GM12878 (cell line): ENCODE measurements at regions not wholly inside any gene's neighbourhood (a gene's known extent, or its start where the extent isn't known, plus 50 kb on each side); places are given as distances from the start of the nearest gene placed in this dataset.

Experiments
- ATAC-seq: fragments of 200-7000 bp; cut with Tn5 transposase; 3 replicates; pipeline ENCODE4 v1.9.1; 2020; ENCODE audit warnings: mild to moderate bottlenecking, moderate library complexity
- BruUV-seq: library from RNA; stranded (reverse); fragments of 400-500 nt; replicated peaks from 2 replicates; lab custom pipeline; 2021; lab: Mats Ljungman, UMichigan
- CTCF ChIA-PET: fragments of 300-600 bp; sonication (Branson Sonifier 250); formaldehyde crosslinking; extraction: SDS; loops from one replicate; lab custom pipeline; 2021; ENCODE audit warnings: inconsistent platforms; lab: Yijun Ruan, JAX
- POLR2A ChIA-PET: fragments of 350-600 bp; formaldehyde crosslinking; extraction: SDS; loops from one replicate; lab custom pipeline; 2021; ENCODE audit warnings: inconsistent platforms; lab: Charles Lee
- RAD21 ChIA-PET: fragments of 300-600 bp; sonication (Branson Sonifier 250); formaldehyde crosslinking; loops from one replicate; lab custom pipeline; 2023; ENCODE audit warnings: antibody characterized with exemption; ENCODE audit not compliant: unreplicated experiment; lab: Charles Lee
- SMC1A ChIA-PET: fragments of 300-600 bp; sonication (Branson Sonifier 250); formaldehyde crosslinking; loops from one replicate; lab custom pipeline; 2023; ENCODE audit not compliant: unreplicated experiment, uncharacterized antibody; lab: Charles Lee
- DNase-seq: peaks from one replicate; pipeline ENCODE4 v3.0.0-alpha.2; 2011; ENCODE audit warnings: low read depth, low spot score
- FAIRE-seq: peaks from 3 replicates; lab custom pipeline; 2011; peaks lifted over from hg19 to GRCh38; lab: Jason Lieb, UNC
- H2AFZ ChIP-seq: 2 replicates; pipeline ENCODE4 v1.6.0; 2011; ENCODE audit warnings: low read depth, low read length, control low read depth; ENCODE audit not compliant: control insufficient read depth
- H3K27ac ChIP-seq: 2 replicates; pipeline ENCODE4 v1.5.1; 2011; ENCODE audit warnings: control low read depth; ENCODE audit not compliant: control insufficient read depth, insufficient read depth
- H3K27me3 ChIP-seq, 2 experiments: replicated peaks in 1 of 2; 2 replicates each; pipeline versions ENCODE4 v1.6.0 to v1.6.1; 2011; ENCODE audit warnings: low read length in 1 of 2; ENCODE audit not compliant: control insufficient read depth in 2 of 2, insufficient read depth in 2 of 2
- H3K36me3 ChIP-seq, 2 experiments: 2 replicates each; pipeline ENCODE4 v1.5.1; 2011; ENCODE audit warnings: low read length in 1 of 2; ENCODE audit not compliant: control insufficient read depth in 2 of 2, insufficient read depth in 2 of 2
- H3K4me1 ChIP-seq: 2 replicates; pipeline ENCODE4 v1.6.1; 2011; ENCODE audit warnings: mild to moderate bottlenecking, low read length, moderate library complexity, mixed read lengths; ENCODE audit not compliant: control insufficient read depth, insufficient read depth
- H3K4me2 ChIP-seq: 2 replicates; pipeline ENCODE4 v1.6.0; 2011; ENCODE audit warnings: control low read depth; ENCODE audit not compliant: control insufficient read depth, insufficient read depth
- H3K4me3 ChIP-seq: fragments of 200-600 bp; sonication (generic); 2 replicates; pipeline ENCODE4 v1.5.1; 2016
- H3K79me2 ChIP-seq: 2 replicates; pipeline ENCODE4 v1.6.0; 2011; ENCODE audit warnings: low read length; ENCODE audit not compliant: control insufficient read depth, insufficient read depth
- H3K9ac ChIP-seq: 2 replicates; pipeline ENCODE4 v1.8.0; 2011; ENCODE audit warnings: low read length, control low read depth, mixed read lengths; ENCODE audit not compliant: control insufficient read depth, insufficient read depth
- H3K9me3 ChIP-seq: replicated peaks from 3 replicates; pipeline ENCODE4 v1.5.1; 2011; ENCODE audit warnings: mild to moderate bottlenecking, low read length; ENCODE audit not compliant: control insufficient read depth, insufficient read depth
- H4K20me1 ChIP-seq: 2 replicates; pipeline ENCODE4 v1.6.0; 2011; ENCODE audit not compliant: control insufficient read depth, insufficient read depth
- ASH2L ChIP-seq: fragments of 300-600, 200-600 bp; sonication (generic); IDR thresholded peaks from 2 replicates; pipeline ENCODE4 v1.6.1; 2017; ENCODE audit warnings: low read depth, mild to moderate bottlenecking, borderline replicate concordance
- BACH1 ChIP-seq: fragments of 450-650 bp; IDR thresholded peaks from 2 replicates; pipeline ENCODE4 v1.6.1; 2017; ENCODE audit warnings: mild to moderate bottlenecking, borderline replicate concordance
- HCFC1 ChIP-seq: fragments of 150-350 bp; IDR thresholded peaks from 2 replicates; pipeline ENCODE4 v1.6.1; 2014; ENCODE audit warnings: low read length
- POLR2A ChIP-seq: IDR thresholded peaks from 2 replicates; pipeline ENCODE4 v1.6.1; 2011; ENCODE audit warnings: low read depth, mild to moderate bottlenecking, low read length
- POLR2AphosphoS5 ChIP-seq: IDR thresholded peaks from 2 replicates; pipeline ENCODE4 v1.6.1; 2011; ENCODE audit warnings: mild to moderate bottlenecking, low read length, inconsistent platforms
- SMARCA5 ChIP-seq: fragments of 450-650 bp; IDR thresholded peaks from 2 replicates; pipeline ENCODE4 v1.6.1; 2017; ENCODE audit warnings: mild to moderate bottlenecking
- WGBS: methylation state at CpG from one replicate; pipeline ENCODE4 v1.1.6; 2016; ENCODE audit warnings: low lambda C conversion rate; ENCODE audit not compliant: insufficient replicate concordance, insufficient coverage; ENCODE audit errors: missing lambda C conversion rate; 5-methylcytosine and 5-hydroxymethylcytosine counted together
- in situ Hi-C: fragments of 300-500 bp; cut with MboI; formaldehyde crosslinking; loops from 9 replicates; pipeline ENCODE4 v1.14.3; 2018; ENCODE audit warnings: mixed read lengths
- intact Hi-C: fragments of 100-400 bp; cut with micrococcal nuclease; formaldehyde crosslinking; loops from one replicate; pipeline ENCODE4 v1.14.2; 2022; ENCODE audit not compliant: unreplicated experiment
- TF ChIP-seq, protein P1 (sequence below): fragments of 450-650 bp; conservative IDR thresholded peaks from 2 replicates; pipeline ENCODE4 v1.6.1; 2017; ENCODE audit warnings: mild to moderate bottlenecking, moderate library complexity
- TF ChIP-seq, protein P2 (sequence below): IDR thresholded peaks from 2 replicates; pipeline ENCODE4 v1.6.1; 2012; ENCODE audit warnings: low read depth, low read length, improper control_type of control experiment
- TF ChIP-seq, protein P3 (sequence below): fragments of 450-650 bp; IDR thresholded peaks from 2 replicates; pipeline ENCODE4 v1.6.1; 2017; ENCODE audit warnings: borderline replicate concordance

DNA sequence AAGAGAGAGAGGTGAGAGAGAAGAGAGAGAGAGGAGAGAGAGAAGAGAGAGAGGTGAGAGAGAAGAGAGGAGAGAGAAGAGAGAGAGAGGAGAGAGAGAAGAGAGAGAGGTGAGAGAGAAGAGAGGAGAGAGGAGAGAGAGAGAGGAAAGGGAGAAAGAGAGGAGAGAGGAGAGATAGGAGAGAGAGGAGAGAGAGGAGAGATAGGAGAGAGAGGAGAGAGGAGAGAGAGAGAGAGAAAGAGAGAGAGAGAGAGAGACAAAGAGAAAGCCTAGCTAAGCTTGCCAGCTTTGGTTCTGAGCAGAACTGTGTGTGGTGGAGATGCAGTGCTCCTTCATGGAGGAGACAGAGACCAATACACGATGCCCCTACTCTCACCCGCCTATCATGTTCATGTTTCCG is 99.1 kb upstream of the KCNA3 start:
- H3K27ac ChIP-seq, result no peak overlapping the region
- DNase-seq (no peak), ATAC-seq (no peak), FAIRE-seq (no peak)
- no peak overlapping the region for H3K4me2 ChIP-seq
- no peaks in the 10 kb centered on the region for H3K27me3 ChIP-seq
- no TSS peak for BruUV-seq
- WGBS, result 46% methylated on average over 3 of the region's 3 CpGs
- no peaks in the 10 kb centered on the region; the same call in 2 of the 3 replicates for H3K9me3 ChIP-seq
- in situ Hi-C loops (no loop called here), intact Hi-C loops (no loop called here)
- no peak overlapping the region for H3K4me3 ChIP-seq
- no peak overlapping the region for H3K9ac ChIP-seq
- POLR2A ChIA-PET, result no interaction called here
- no peak for TF ChIP-seq POLR2AphosphoS5
- TF ChIP-seq, protein P1, sequence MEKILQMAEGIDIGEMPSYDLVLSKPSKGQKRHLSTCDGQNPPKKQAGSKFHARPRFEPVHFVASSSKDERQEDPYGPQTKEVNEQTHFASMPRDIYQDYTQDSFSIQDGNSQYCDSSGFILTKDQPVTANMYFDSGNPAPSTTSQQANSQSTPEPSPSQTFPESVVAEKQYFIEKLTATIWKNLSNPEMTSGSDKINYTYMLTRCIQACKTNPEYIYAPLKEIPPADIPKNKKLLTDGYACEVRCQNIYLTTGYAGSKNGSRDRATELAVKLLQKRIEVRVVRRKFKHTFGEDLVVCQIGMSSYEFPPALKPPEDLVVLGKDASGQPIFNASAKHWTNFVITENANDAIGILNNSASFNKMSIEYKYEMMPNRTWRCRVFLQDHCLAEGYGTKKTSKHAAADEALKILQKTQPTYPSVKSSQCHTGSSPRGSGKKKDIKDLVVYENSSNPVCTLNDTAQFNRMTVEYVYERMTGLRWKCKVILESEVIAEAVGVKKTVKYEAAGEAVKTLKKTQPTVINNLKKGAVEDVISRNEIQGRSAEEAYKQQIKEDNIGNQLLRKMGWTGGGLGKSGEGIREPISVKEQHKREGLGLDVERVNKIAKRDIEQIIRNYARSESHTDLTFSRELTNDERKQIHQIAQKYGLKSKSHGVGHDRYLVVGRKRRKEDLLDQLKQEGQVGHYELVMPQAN, result no peak
- TF ChIP-seq ASH2L, result no peak
- TF ChIP-seq, protein P2, sequence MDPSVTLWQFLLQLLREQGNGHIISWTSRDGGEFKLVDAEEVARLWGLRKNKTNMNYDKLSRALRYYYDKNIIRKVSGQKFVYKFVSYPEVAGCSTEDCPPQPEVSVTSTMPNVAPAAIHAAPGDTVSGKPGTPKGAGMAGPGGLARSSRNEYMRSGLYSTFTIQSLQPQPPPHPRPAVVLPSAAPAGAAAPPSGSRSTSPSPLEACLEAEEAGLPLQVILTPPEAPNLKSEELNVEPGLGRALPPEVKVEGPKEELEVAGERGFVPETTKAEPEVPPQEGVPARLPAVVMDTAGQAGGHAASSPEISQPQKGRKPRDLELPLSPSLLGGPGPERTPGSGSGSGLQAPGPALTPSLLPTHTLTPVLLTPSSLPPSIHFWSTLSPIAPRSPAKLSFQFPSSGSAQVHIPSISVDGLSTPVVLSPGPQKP, result no peak
- TF ChIP-seq BACH1, result no peak
- TF ChIP-seq POLR2A, result no peak
- no peak for TF ChIP-seq SMARCA5
- TF ChIP-seq HCFC1, result no peak
- TF ChIP-seq, protein P3, sequence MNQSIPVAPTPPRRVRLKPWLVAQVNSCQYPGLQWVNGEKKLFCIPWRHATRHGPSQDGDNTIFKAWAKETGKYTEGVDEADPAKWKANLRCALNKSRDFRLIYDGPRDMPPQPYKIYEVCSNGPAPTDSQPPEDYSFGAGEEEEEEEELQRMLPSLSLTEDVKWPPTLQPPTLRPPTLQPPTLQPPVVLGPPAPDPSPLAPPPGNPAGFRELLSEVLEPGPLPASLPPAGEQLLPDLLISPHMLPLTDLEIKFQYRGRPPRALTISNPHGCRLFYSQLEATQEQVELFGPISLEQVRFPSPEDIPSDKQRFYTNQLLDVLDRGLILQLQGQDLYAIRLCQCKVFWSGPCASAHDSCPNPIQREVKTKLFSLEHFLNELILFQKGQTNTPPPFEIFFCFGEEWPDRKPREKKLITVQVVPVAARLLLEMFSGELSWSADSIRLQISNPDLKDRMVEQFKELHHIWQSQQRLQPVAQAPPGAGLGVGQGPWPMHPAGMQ, result no peak
- SMC1A ChIA-PET, result interaction anchor here (0.6 to 2.9 kb wide), 6 partner anchors 8 to 278 kb away, joined by 3 to 11 read pairs (median 4); no protein-coding TSS in a partner anchor
- RAD21 ChIA-PET, result interaction anchor here (0.8 to 1.8 kb wide), 3 partner anchors 9 to 219 kb away, joined by 3 to 12 read pairs (median 4); no protein-coding TSS in a partner anchor
- CTCF ChIA-PET, result interaction anchor here (1.2 to 4.8 kb wide), 4 partner anchors 9 to 219 kb away, joined by 3 to 24 read pairs (median 13); no protein-coding TSS in a partner anchor
- H3K4me1 ChIP-seq, result peaks cover 4% of the 10 kb centered on the region; the same call in 1 of the 2 replicates
- H3K79me2 ChIP-seq, result no peaks in the 10 kb centered on the region
- H3K36me3 ChIP-seq, result no peaks in the 10 kb centered on the region
- H2AFZ ChIP-seq, result no peak overlapping the region
- H4K20me1 ChIP-seq, result no peaks in the 10 kb centered on the region
